GM23338 (cell line): ENCODE measurements at regions not wholly inside any gene's neighbourhood (a gene's known extent, or its start where the extent isn't known, plus 50 kb on each side); places are given as distances from the start of the nearest gene placed in this dataset.

Experiments
- ATAC-seq: fragments of 200-7000 bp; cut with Tn5 transposase; 3 replicates; pipeline ENCODE4 v1.9.1; 2020
- DNase-seq: peaks from one replicate; pipeline ENCODE4 v3.0.0-alpha.2; 2015; ENCODE audit warnings: low spot score
- H2AFZ ChIP-seq: fragments of 200-600 bp; sonication (generic); 2 replicates; pipeline ENCODE4 v1.8.0; 2016; ENCODE audit warnings: antibody characterized with exemption, mild to moderate bottlenecking, moderate library complexity
- H3F3A ChIP-seq: fragments of 200-600 bp; sonication (generic); replicated peaks from 2 replicates; pipeline ENCODE4 v1.8.0; 2017; ENCODE audit warnings: antibody characterized with exemption, mixed run types, low read depth
- H3K27ac ChIP-seq: fragments of 200-600 bp; sonication (generic); 2 replicates; pipeline ENCODE4 v1.6.1; 2016; ENCODE audit warnings: low read depth
- H3K27me3 ChIP-seq: fragments of 200-600 bp; sonication (generic); 2 replicates; pipeline ENCODE4 v1.8.0; 2016; ENCODE audit warnings: mild to moderate bottlenecking, mixed run types, moderate library complexity; ENCODE audit not compliant: insufficient read depth
- H3K36me3 ChIP-seq: fragments of 200-600 bp; sonication (generic); 2 replicates; pipeline ENCODE4 v1.8.0; 2016; ENCODE audit warnings: mild to moderate bottlenecking; ENCODE audit not compliant: insufficient read depth
- H3K4me1 ChIP-seq: fragments of 200-600 bp; sonication (generic); 2 replicates; pipeline ENCODE4 v1.8.0; 2016; ENCODE audit warnings: mild to moderate bottlenecking, moderate library complexity; ENCODE audit not compliant: insufficient read depth
- H3K4me2 ChIP-seq: fragments of 200-600 bp; sonication (generic); 2 replicates; pipeline ENCODE4 v1.7.1; 2017; ENCODE audit warnings: mixed run types
- H3K4me3 ChIP-seq: fragments of 200-600 bp; sonication (generic); 2 replicates; pipeline ENCODE4 v1.6.1; 2016; ENCODE audit warnings: mixed run types
- H3K79me2 ChIP-seq: fragments of 200-600 bp; sonication (generic); replicated peaks from 2 replicates; pipeline ENCODE4 v1.8.0; 2017; ENCODE audit warnings: mild to moderate bottlenecking; ENCODE audit not compliant: insufficient read depth
- H3K9me2 ChIP-seq: fragments of 200-600 bp; sonication (generic); 2 replicates; pipeline ENCODE4 v1.8.0; 2017; ENCODE audit not compliant: insufficient read depth
- H4K20me1 ChIP-seq: fragments of 200-600 bp; sonication (generic); replicated peaks from 2 replicates; pipeline ENCODE4 v1.8.0; 2017; ENCODE audit warnings: mild to moderate bottlenecking; ENCODE audit not compliant: insufficient read depth
- H3K27ac Mint-ChIP-seq: 2 replicates; pipeline ENCODE4 v1.8.0; 2020; ENCODE audit warnings: inconsistent platforms, mild to moderate bottlenecking, moderate library complexity, mixed read lengths
- H3K27me3 Mint-ChIP-seq: 3 replicates; pipeline ENCODE4 v1.8.0; 2022; ENCODE audit warnings: low read depth, mild to moderate bottlenecking, moderate library complexity, mixed read lengths, inconsistent platforms; ENCODE audit not compliant: insufficient read depth, poor library complexity
- H3K36me3 Mint-ChIP-seq: 3 replicates; pipeline ENCODE4 v1.8.0; 2021; ENCODE audit warnings: low read depth, mild to moderate bottlenecking, inconsistent platforms, moderate library complexity, mixed read lengths
- H3K4me1 Mint-ChIP-seq: 3 replicates; pipeline ENCODE4 v1.8.0; 2020; ENCODE audit warnings: mild to moderate bottlenecking, inconsistent platforms, mixed read lengths
- H3K4me3 Mint-ChIP-seq: 3 replicates; pipeline ENCODE4 v1.8.0; 2021; ENCODE audit warnings: moderate library complexity, mild to moderate bottlenecking, inconsistent platforms, mixed read lengths
- H3K9me3 Mint-ChIP-seq: 3 replicates; pipeline ENCODE4 v1.8.0; 2020; ENCODE audit warnings: moderate library complexity, mild to moderate bottlenecking, inconsistent platforms, mixed read lengths
- CREB1 ChIP-seq: fragments of 250-450 bp; sonication (Bioruptor Pico); IDR thresholded peaks from 2 replicates; pipeline ENCODE4 v1.5.0; 2020; ENCODE audit warnings: low read depth, mild to moderate bottlenecking, moderate library complexity
- CTCF ChIP-seq, 2 experiments: fragments of 200-600 bp in 1 of 2; sonication (generic) in 1 of 2; conservative IDR thresholded peaks; 2 replicates each; pipeline versions ENCODE4 v1.5.1 to v1.6.1; 2016 to 2017; ENCODE audit warnings: antibody characterized with exemption in 2 of 2, low read depth in 2 of 2, mild to moderate bottlenecking in 2 of 2, moderate library complexity in 1 of 2
- ETS1 ChIP-seq: IDR thresholded peaks from 2 replicates; pipeline ENCODE4 v1.6.1; 2016; ENCODE audit warnings: antibody characterized with exemption
- EZH2 ChIP-seq: fragments of 200-600 bp; sonication (generic); IDR thresholded peaks from one replicate; pipeline ENCODE4 v1.8.0; 2017; ENCODE audit warnings: antibody characterized with exemption, mild to moderate bottlenecking, low read depth; ENCODE audit not compliant: unreplicated experiment
- EZH2phosphoT487 ChIP-seq: fragments of 200-600 bp; sonication (generic); IDR thresholded peaks from one replicate; pipeline ENCODE4 v1.8.1; 2018; ENCODE audit warnings: antibody characterized with exemption; ENCODE audit not compliant: unreplicated experiment
- JUNB ChIP-seq: IDR thresholded peaks from one replicate; pipeline ENCODE4 v1.6.1; 2016; ENCODE audit warnings: antibody characterized with exemption; ENCODE audit not compliant: unreplicated experiment
- NANOG ChIP-seq: IDR thresholded peaks from 2 replicates; pipeline ENCODE4 v1.6.1; 2016; ENCODE audit warnings: antibody characterized with exemption, borderline replicate concordance
- POLR2AphosphoS5 ChIP-seq: IDR thresholded peaks from 2 replicates; pipeline ENCODE4 v1.6.1; 2016; ENCODE audit warnings: antibody characterized with exemption, low read depth
- REST ChIP-seq: IDR thresholded peaks from one replicate; pipeline ENCODE4 v1.6.1; 2018; ENCODE audit warnings: antibody characterized with exemption; ENCODE audit not compliant: unreplicated experiment
- STAT1 ChIP-seq: IDR thresholded peaks from one replicate; pipeline ENCODE4 v1.6.1; 2016; ENCODE audit warnings: antibody characterized with exemption; ENCODE audit not compliant: unreplicated experiment
- ZNF114 ChIP-seq: fragments of 250-450 bp; sonication (Bioruptor Pico); IDR thresholded peaks from 2 replicates; pipeline ENCODE4 v1.5.0; 2020; ENCODE audit warnings: mild to moderate bottlenecking, moderate library complexity
- ZNF331 ChIP-seq: fragments of 250-450 bp; sonication (Bioruptor Pico); IDR thresholded peaks from 2 replicates; pipeline ENCODE4 v1.5.0; 2020; ENCODE audit warnings: low read depth, mild to moderate bottlenecking, moderate library complexity
- ZNF462 ChIP-seq: fragments of 250-450 bp; sonication (Bioruptor Pico); IDR thresholded peaks from 2 replicates; pipeline ENCODE4 v1.5.0; 2020; ENCODE audit warnings: mild to moderate bottlenecking, moderate library complexity

- no peaks in the 10 kb centered on the region for H3K79me2 ChIP-seq
- H3K4me1 Mint-ChIP-seq: peaks cover 9% of the 10 kb centered on the region
- ATAC-seq (no peak), DNase-seq (no peak)
- H3K4me2 ChIP-seq: no peak overlapping the region
- H2AFZ ChIP-seq: no peak overlapping the region
- H3K36me3 Mint-ChIP-seq: peaks cover 15% of the 10 kb centered on the region; the same call in 2 of the 3 replicates
- no peaks in the 10 kb centered on the region for H3K27me3 Mint-ChIP-seq
- H3K4me1 ChIP-seq: no peaks in the 10 kb centered on the region; the same call in 1 of the 2 replicates
- no peaks in the 10 kb centered on the region for H3K9me2 ChIP-seq
- H3K36me3 ChIP-seq: no peaks in the 10 kb centered on the region; the same call in 1 of the 2 replicates
- H3K4me3 ChIP-seq: no peak overlapping the region
- H3K4me3 Mint-ChIP-seq: no peak overlapping the region
- peaks cover 18% of the 10 kb centered on the region for H3K9me3 Mint-ChIP-seq
- no peak for TF ChIP-seq ZNF462 (CRISPR knock-in tag)
- TF ChIP-seq NANOG: no peak
- no peak for TF ChIP-seq ETS1
- no peak for TF ChIP-seq POLR2AphosphoS5
- TF ChIP-seq CTCF (conservative IDR thresholded peaks at IDR 0.05; ENCODE audit: low read depth in 2 of 2): no peak
- TF ChIP-seq ZNF331: no peak
- no peak for TF ChIP-seq REST
- TF ChIP-seq ZNF114 (CRISPR knock-in tag): no peak
- no peak for TF ChIP-seq JUNB
- no peak for TF ChIP-seq CREB1
- TF ChIP-seq EZH2phosphoT487: no peak
- TF ChIP-seq EZH2: no peak
- no peak for TF ChIP-seq STAT1
- no peak overlapping the region for H3K27ac Mint-ChIP-seq
- no peaks in the 10 kb centered on the region for H3K27me3 ChIP-seq
- H3K27ac ChIP-seq: no peak overlapping the region
- no peaks in the 10 kb centered on the region for H3F3A ChIP-seq
- H4K20me1 ChIP-seq: no peaks in the 10 kb centered on the region
Measured at GRCh38 chr4:185994750-185995149, 74.2 kb upstream of the TLR3 start.
